Medulla oblongata (tissue), 1 donor: ENCODE measurements at regions not wholly inside any gene's neighbourhood (a gene's known extent, or its start where the extent isn't known, plus 50 kb on each side); places are given as distances from the start of the nearest gene placed in this dataset.
"Not testable (repeated sequence)": the region's sequence is repeated elsewhere in the genome, so short reads cannot be mapped to it uniquely, and the experiment has no call there.

ENCODE experiments used
- DNase-seq: peaks from one replicate; pipeline ENCODE4 v3.0.0-alpha.2; 2015; ENCODE audit errors: extremely low spot score

DNA sequence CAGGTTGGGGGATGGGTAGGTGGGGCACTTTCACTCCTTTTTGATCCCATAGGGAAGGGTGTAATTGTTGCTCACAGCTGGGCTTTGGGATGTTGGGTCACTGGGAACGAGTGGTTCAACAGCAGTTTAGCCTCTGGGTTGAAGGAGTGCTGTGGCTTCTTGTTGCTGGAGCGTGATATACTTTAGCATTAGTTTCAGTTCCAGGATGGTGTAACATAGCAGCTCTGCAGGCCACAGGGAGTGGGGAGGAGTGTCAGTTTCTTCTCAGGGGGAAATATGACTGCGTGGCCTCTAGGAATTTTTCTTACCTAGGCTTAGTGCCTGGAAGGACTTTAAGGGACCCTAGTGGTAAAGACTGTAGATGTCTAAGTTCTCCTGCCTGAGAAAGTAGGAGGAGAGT, 1105.3 kb upstream of the TMPRSS15 start:
- DNase-seq, result no peak

- DNase-seq, result no peak
These were observed 1106.5 kb upstream of the TMPRSS15 start for GRCh38 chr21:19510057-19510456.

- DNase-seq, result no peak
These were observed 1107.1 kb upstream of the TMPRSS15 start for GRCh38 chr21:19510653-19511052.

DNA sequence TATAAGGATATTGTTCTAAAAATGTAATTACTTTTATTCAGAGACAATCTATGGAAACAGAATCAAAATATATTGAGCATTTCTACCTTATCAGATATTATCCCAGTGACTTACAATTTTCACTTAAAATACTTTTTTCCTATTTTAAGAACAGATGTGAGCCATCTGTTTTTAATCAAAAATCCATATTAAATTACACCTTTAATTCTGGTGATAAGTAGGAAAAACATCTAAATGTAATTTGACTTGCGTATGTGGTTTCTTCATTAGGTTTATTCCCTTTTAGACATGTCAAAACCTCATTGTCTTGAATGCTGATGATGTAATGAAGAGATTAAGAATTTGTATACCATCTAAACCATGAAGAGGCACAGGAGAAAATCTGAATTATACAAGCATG, 1118.8 kb upstream of the TMPRSS15 start:
- DNase-seq, result no peak

DNA sequence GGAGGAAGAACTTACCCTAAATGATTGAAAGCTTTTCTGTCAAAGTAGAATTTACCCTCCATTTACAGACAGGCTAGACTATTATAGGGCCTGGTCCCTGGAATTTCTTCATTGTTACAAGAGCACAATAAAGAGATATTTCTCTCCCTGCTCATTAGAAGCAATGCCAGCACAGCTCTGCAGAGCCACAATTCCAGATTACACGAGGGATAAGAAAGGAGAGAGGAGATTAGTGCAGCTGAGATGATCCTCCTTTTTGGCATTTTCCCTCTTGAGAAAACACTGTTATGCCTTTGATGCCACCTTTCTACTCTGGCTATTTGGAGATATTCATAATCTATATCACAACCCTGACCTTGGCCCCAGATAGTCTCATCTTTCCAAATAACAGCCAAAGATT, 1119.5 kb upstream of the TMPRSS15 start:
- no peak for DNase-seq

GRCh38 chr21:19523746-19524145, 1120.2 kb upstream of the TMPRSS15 start:
- no peak for DNase-seq

DNA sequence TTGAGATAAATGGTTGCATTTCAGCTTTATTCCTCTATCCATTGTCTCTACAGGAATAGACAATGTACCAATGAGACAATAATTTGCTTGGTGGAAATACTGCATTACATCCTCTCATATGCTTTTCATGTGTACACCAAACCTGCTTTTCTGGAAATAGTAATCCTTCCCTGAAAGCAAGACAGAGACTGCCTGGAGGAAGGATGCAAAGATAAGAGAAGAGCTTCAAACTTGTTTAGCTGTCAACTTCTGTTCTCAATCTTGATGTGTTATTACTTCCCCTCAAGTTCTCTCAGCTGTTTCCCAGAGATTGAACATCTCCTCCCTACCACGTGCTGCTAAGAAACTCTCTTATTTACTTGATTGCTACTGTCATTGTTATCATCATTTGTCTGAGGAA, 1125.4 kb upstream of the TMPRSS15 start:
- DNase-seq, result no peak

DNA sequence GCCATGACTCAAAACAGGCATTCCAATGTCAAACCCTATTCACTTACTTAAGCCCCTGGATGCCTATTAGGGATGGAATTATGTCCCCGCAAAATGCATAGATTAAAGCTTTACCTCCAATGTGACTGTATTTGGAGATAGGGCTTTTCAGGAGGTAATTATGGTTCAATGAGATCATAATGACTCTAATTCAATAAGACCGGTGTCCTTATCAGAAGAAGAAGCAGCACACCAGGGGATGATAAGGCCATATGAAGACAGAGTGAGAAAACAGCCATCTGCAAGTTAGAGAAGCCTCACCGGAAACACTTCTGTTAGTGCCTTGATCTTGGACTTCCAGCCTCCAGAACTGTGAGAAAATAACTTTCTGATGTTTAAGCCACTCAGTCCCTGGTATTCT, 1131.8 kb upstream of the TMPRSS15 start:
- DNase-seq, result no peak

DNA sequence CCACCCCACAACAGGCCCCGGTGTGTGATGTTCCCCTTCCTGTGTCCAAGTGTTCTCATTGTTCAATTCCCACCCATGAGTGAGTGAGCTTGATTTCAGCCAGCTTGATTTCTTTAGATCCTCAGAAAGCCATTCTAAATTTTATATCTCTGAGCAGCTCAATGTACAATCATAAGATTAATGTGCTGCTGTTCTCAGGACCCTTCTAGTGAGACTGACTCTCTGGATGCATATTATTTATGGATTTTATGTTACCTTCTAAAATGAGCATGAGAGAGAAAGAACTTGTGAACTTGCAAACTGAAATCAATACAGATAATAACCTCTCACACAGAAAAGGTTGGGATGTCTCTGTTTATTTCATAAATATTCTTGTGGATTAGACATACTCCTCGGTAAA, 1133.5 kb upstream of the TMPRSS15 start:
- DNase-seq, result no peak

GRCh38 chr21:19540287-19540686, 1136.7 kb upstream of the TMPRSS15 start:
- DNase-seq, result no peak

DNA sequence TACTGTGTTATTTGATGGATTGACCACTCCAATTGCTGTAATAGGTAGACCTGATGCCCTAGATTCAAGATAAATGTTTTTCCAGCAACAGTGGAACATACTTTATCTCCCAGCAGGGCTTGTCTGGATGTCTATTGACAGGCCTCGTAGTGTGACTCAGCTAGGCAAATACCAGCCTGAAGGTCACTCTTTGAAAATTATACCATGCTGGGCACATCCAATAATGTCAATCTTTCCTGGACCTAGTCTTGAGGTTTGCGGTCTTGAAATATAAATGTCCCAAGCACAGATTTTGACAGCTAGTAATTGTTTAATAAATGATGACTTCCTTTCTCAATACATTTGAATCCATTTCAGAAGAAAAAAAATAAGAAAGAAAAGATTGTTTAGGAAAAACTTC, 1138.0 kb upstream of the TMPRSS15 start:
- DNase-seq, result no peak

DNA sequence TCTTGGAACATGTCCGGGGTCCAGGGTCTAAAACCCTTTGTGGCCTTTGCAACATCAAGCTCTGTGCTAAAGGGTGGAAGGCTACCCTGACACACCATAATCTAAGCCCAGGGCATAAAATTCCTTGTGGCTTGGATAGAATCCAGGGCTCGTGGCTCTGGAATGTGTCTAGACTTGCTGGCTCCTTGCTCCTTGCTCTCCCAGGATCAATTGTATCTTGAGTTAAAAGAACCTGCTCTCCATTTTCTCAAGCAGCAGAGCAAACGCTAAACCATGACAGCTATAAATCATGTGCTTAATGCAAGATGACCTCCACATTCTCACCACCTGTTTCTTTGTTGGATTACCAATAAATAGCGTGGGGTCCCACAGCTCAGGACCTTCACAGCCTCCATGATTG, 1140.9 kb upstream of the TMPRSS15 start:
- not testable (repeated sequence) for DNase-seq

- DNase-seq, result peak; percentile 71
These were observed 1144.6 kb upstream of the TMPRSS15 start for GRCh38 chr21:19547951-19548840.

DNA sequence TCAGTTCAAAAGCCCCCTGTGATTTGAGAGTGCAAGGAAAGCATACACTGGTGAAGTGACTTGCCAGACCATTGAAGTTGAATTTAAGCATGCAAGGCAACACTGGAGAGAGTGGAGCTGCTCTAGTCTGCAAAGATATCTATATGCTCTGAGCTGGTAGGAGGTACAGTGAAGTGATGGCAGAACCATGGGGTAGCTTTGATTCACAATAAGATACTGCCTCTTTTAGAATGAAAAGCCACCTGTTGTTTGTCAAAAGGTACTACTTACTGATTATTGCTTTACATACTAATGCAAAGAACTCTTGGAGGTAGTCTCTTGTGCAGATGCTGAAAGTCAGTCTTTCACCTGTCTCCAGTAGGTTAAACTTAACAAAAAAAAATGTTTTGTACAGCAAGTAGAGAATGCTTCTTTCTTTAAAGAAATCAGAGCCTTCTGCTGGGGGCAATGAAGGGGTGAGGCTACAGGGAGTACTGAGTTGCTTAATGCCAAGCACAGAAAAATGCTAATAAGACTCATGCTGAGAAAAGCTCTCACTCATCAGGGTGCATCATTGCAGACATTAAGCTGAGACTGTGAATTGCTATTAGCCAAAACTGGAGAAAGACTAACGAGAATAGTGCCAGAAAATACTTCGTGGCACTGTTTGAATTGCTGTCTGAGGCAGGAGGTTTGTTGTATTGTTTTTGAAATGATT, 1150.5 kb upstream of the TMPRSS15 start:
- DNase-seq, result no peak

GRCh38 chr21:19557046-19557445, 1153.5 kb upstream of the TMPRSS15 start:
- no peak for DNase-seq

GRCh38 chr21:19557488-19557887, 1153.9 kb upstream of the TMPRSS15 start:
- DNase-seq, result no peak

DNA sequence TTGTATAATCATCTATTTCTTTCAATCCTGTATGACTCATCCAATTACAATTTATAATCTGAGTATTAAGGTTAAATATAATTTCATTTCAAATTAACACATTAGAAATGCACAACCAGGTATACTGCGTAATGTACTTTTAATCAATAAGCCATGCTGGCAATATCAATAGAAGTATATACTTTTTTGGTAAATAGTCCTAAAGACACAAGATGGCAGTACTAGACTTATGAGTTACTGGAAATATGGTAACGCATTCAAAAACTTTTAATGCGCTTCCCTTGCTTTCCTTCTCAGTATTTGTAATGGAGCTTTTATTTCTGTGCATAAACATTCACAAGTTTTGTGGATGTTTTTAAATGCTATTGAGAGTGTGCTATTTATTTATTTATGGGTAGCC, 1162.0 kb upstream of the TMPRSS15 start:
- DNase-seq, result no peak

DNA sequence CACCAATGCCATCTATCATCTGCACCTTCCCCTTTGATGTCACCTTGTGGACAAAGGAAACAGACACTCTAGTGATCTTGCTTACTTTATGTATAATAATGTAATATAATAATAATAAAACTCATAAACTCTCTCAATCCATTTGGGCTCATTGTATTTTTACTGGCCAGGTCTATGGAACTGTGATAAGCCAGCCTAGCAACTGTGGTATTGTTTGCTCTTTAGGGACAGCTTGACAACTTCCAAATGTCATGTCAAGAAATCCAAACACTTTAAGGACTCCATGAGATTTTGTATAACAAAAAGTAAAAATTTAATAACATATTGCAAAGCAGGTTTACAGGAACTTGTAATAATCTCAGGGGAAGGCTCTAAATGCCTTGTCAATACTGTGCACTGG, 1163.4 kb upstream of the TMPRSS15 start:
- no peak for DNase-seq

DNA sequence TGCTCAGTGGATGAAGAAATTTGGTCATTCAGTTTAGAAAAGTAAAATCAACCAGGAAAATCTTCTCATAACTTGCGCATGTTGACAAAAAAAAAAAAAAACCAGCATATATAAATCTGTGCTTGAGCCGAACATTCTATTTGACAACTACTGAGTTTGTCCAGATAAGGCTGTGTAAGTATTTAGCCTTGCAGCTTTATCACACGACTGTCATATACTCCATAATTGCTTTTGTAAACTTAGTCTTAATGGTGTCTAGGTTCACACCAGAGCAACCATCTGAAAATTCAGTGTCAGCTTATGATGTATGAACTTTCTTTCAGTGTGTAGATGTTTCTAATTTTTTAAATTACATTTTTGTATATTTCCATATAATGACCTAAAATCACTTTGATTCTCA, 1173.8 kb upstream of the TMPRSS15 start:
- DNase-seq, result no peak

DNA sequence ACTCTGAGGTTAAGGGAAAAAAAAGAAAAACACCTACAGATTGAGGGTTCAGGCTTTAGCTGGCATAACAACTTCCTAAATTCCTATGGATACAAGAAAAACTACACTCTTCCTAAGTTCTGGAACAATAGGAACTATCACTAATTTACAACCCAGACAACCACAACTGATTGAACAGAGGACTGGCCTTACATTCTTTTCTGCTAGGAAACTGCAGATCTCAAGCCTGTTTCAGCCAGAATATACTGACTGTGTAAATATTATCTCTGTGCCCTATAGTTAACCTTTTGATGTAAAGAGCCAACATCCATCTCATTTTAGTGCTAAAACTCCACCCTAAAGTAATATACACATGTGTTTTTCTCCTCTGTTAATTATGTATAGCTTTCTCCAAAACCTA, 1186.5 kb upstream of the TMPRSS15 start:
- no peak for DNase-seq

- DNase-seq, result no peak
These were observed 1199.5 kb upstream of the TMPRSS15 start for GRCh38 chr21:19603011-19603593.

GRCh38 chr21:19608101-19608621, 1204.6 kb upstream of the TMPRSS15 start:
- no peak for DNase-seq

- no peak for DNase-seq
These were observed 1206.0 kb upstream of the TMPRSS15 start for GRCh38 chr21:19609611-19610010.
